ENCODE measurements at regions not wholly inside any gene's neighbourhood (a gene's known extent, or its start where the extent isn't known, plus 50 kb on each side); places are given as distances from the start of the nearest gene placed in this dataset.

- peak overlapping the region in 1 of 2 donors; percentile 38 for H3K9ac ChIP-seq (ENCODE audit: low read depth in 1 of 2, low read length in 2 of 2)
- no peaks in the 10 kb centered on the region for H3K36me3 ChIP-seq (ENCODE audit: control insufficient read depth in 1 of 2, insufficient read depth in 2 of 2, low read length in 2 of 2)
- no peaks in the 10 kb centered on the region for H3K27me3 ChIP-seq (ENCODE audit: control insufficient read depth in 1 of 2, insufficient read depth in 2 of 2, low read length in 2 of 2)
- H3K4me3 ChIP-seq (ENCODE audit: low read depth in 1 of 2, low read length in 2 of 2), result peak overlapping the region; percentile 45 to 48
- H3K4me1 ChIP-seq (ENCODE audit: control insufficient read depth in 1 of 2, insufficient read depth in 2 of 2, low read length in 2 of 2), result peaks cover 13% of the 10 kb centered on the region in 2 donors
- peaks cover 0 to 9% of the 10 kb centered on the region in 2 donors for H3K9me3 ChIP-seq (ENCODE audit: control insufficient read depth in 1 of 2, low read length in 2 of 2)
- peak overlapping the region; percentile 48 for H3K27ac ChIP-seq (ENCODE audit: low read depth, low read length)
Observed at GRCh38 chr2:192487636-192488035, 292.9 kb upstream of the TMEFF2 start.

- H3K27ac ChIP-seq (ENCODE audit: low read depth, low read length), result no peak overlapping the region
- H3K4me1 ChIP-seq (ENCODE audit: control insufficient read depth in 1 of 2, insufficient read depth in 2 of 2, low read length in 2 of 2), result peaks cover 13% of the 10 kb centered on the region in 2 donors
- no peak overlapping the region for H3K4me3 ChIP-seq (ENCODE audit: low read depth in 1 of 2, low read length in 2 of 2)
- no peaks in the 10 kb centered on the region for H3K36me3 ChIP-seq (ENCODE audit: control insufficient read depth in 1 of 2, insufficient read depth in 2 of 2, low read length in 2 of 2)
- H3K9me3 ChIP-seq (ENCODE audit: control insufficient read depth in 1 of 2, low read length in 2 of 2), result peaks cover 0 to 9% of the 10 kb centered on the region in 2 donors
- no peaks in the 10 kb centered on the region for H3K27me3 ChIP-seq (ENCODE audit: control insufficient read depth in 1 of 2, insufficient read depth in 2 of 2, low read length in 2 of 2)
- H3K9ac ChIP-seq (ENCODE audit: low read depth in 1 of 2, low read length in 2 of 2), result no peak overlapping the region
Observed at GRCh38 chr2:192484903-192485302, 290.2 kb upstream of the TMEFF2 start.

GRCh38 chr2:192480984-192481383 lies 286.3 kb upstream of the TMEFF2 start:
- Histone ChIP-seq H3K27ac (ENCODE audit: low read depth, low read length) (no peak overlapping the region), H3K4me1 (ENCODE audit: control insufficient read depth in 1 of 2, insufficient read depth in 2 of 2, low read length in 2 of 2) (no peaks in the 10 kb centered on the region), H3K9me3 (ENCODE audit: control insufficient read depth in 1 of 2, low read length in 2 of 2) (peaks cover 0 to 8% of the 10 kb centered on the region in 2 donors), H3K9ac (ENCODE audit: low read depth in 1 of 2, low read length in 2 of 2) (no peak overlapping the region), H3K4me3 (ENCODE audit: low read depth in 1 of 2, low read length in 2 of 2) (no peak overlapping the region), H3K27me3 (ENCODE audit: control insufficient read depth in 1 of 2, insufficient read depth in 2 of 2, low read length in 2 of 2) (no peaks in the 10 kb centered on the region), H3K36me3 (ENCODE audit: control insufficient read depth in 1 of 2, insufficient read depth in 2 of 2, low read length in 2 of 2) (no peaks in the 10 kb centered on the region)

GRCh38 chr2:192473331-192473730 lies 278.6 kb upstream of the TMEFF2 start:
- Histone ChIP-seq H3K4me1 (ENCODE audit: control insufficient read depth in 1 of 2, insufficient read depth in 2 of 2, low read length in 2 of 2) (no peaks in the 10 kb centered on the region), H3K9me3 (ENCODE audit: control insufficient read depth in 1 of 2, low read length in 2 of 2) (no peaks in the 10 kb centered on the region), H3K9ac (ENCODE audit: low read depth in 1 of 2, low read length in 2 of 2) (no peak overlapping the region), H3K4me3 (ENCODE audit: low read depth in 1 of 2, low read length in 2 of 2) (no peak overlapping the region), H3K36me3 (ENCODE audit: control insufficient read depth in 1 of 2, insufficient read depth in 2 of 2, low read length in 2 of 2) (no peaks in the 10 kb centered on the region), H3K27me3 (ENCODE audit: control insufficient read depth in 1 of 2, insufficient read depth in 2 of 2, low read length in 2 of 2) (no peaks in the 10 kb centered on the region), H3K27ac (ENCODE audit: low read depth, low read length) (no peak overlapping the region)

- H3K36me3 ChIP-seq (ENCODE audit: control insufficient read depth in 1 of 2, insufficient read depth in 2 of 2, low read length in 2 of 2), result no peaks in the 10 kb centered on the region
- H3K4me1 ChIP-seq (ENCODE audit: control insufficient read depth in 1 of 2, insufficient read depth in 2 of 2, low read length in 2 of 2), result peaks cover 0 to 4% of the 10 kb centered on the region in 2 donors
- no peak overlapping the region for H3K27ac ChIP-seq (ENCODE audit: low read depth, low read length)
- H3K9me3 ChIP-seq (ENCODE audit: control insufficient read depth in 1 of 2, low read length in 2 of 2), result no peaks in the 10 kb centered on the region
- no peak overlapping the region for H3K9ac ChIP-seq (ENCODE audit: low read depth in 1 of 2, low read length in 2 of 2)
- no peaks in the 10 kb centered on the region for H3K27me3 ChIP-seq (ENCODE audit: control insufficient read depth in 1 of 2, insufficient read depth in 2 of 2, low read length in 2 of 2)
- no peak overlapping the region for H3K4me3 ChIP-seq (ENCODE audit: low read depth in 1 of 2, low read length in 2 of 2)
Observed at GRCh38 chr2:192471982-192472381, 277.2 kb upstream of the TMEFF2 start.

- Histone ChIP-seq H3K9me3 (ENCODE audit: control insufficient read depth in 1 of 2, low read length in 2 of 2) (no peaks in the 10 kb centered on the region), H3K9ac (ENCODE audit: low read depth in 1 of 2, low read length in 2 of 2) (no peak overlapping the region), H3K27me3 (ENCODE audit: control insufficient read depth in 1 of 2, insufficient read depth in 2 of 2, low read length in 2 of 2) (no peaks in the 10 kb centered on the region), H3K27ac (ENCODE audit: low read depth, low read length) (no peak overlapping the region), H3K4me3 (ENCODE audit: low read depth in 1 of 2, low read length in 2 of 2) (no peak overlapping the region), H3K36me3 (ENCODE audit: control insufficient read depth in 1 of 2, insufficient read depth in 2 of 2, low read length in 2 of 2) (no peaks in the 10 kb centered on the region), H3K4me1 (ENCODE audit: control insufficient read depth in 1 of 2, insufficient read depth in 2 of 2, low read length in 2 of 2) (peaks cover 0 to 4% of the 10 kb centered on the region in 2 donors)
Observed at GRCh38 chr2:192469612-192470011, 274.9 kb upstream of the TMEFF2 start.

- no peaks in the 10 kb centered on the region for H3K9me3 ChIP-seq (ENCODE audit: control insufficient read depth in 1 of 2, low read length in 2 of 2)
- H3K9ac ChIP-seq (ENCODE audit: low read depth in 1 of 2, low read length in 2 of 2), result no peak overlapping the region
Observed at GRCh38 chr2:192467953-192468660, 273.4 kb upstream of the TMEFF2 start.

GRCh38 chr2:192465141-192465540 lies 270.4 kb upstream of the TMEFF2 start:
- Histone ChIP-seq H3K27me3 (ENCODE audit: control insufficient read depth in 1 of 2, insufficient read depth in 2 of 2, low read length in 2 of 2) (no peaks in the 10 kb centered on the region), H3K4me1 (ENCODE audit: control insufficient read depth in 1 of 2, insufficient read depth in 2 of 2, low read length in 2 of 2) (peaks cover 0 to 4% of the 10 kb centered on the region in 2 donors), H3K9me3 (ENCODE audit: control insufficient read depth in 1 of 2, low read length in 2 of 2) (no peaks in the 10 kb centered on the region), H3K27ac (ENCODE audit: low read depth, low read length) (no peak overlapping the region), H3K36me3 (ENCODE audit: control insufficient read depth in 1 of 2, insufficient read depth in 2 of 2, low read length in 2 of 2) (no peaks in the 10 kb centered on the region), H3K4me3 (ENCODE audit: low read depth in 1 of 2, low read length in 2 of 2) (no peak overlapping the region), H3K9ac (ENCODE audit: low read depth in 1 of 2, low read length in 2 of 2) (no peak overlapping the region)

More at GRCh38 chr2:192467953-192468660, 273.4 kb upstream of the TMEFF2 start:
- H3K27me3 ChIP-seq (ENCODE audit: control insufficient read depth in 1 of 2, insufficient read depth in 2 of 2, low read length in 2 of 2), result no peaks in the 10 kb centered on the region
- no peak overlapping the region for H3K27ac ChIP-seq (ENCODE audit: low read depth, low read length)
- peaks cover 0 to 4% of the 10 kb centered on the region in 2 donors for H3K4me1 ChIP-seq (ENCODE audit: control insufficient read depth in 1 of 2, insufficient read depth in 2 of 2, low read length in 2 of 2)
- no peak overlapping the region for H3K4me3 ChIP-seq (ENCODE audit: low read depth in 1 of 2, low read length in 2 of 2)
- H3K36me3 ChIP-seq (ENCODE audit: control insufficient read depth in 1 of 2, insufficient read depth in 2 of 2, low read length in 2 of 2), result no peaks in the 10 kb centered on the region

GRCh38 chr2:192459422-192459821 lies 264.7 kb upstream of the TMEFF2 start:
- Histone ChIP-seq H3K9ac (ENCODE audit: low read depth in 1 of 2, low read length in 2 of 2) (no peak overlapping the region), H3K27ac (ENCODE audit: low read depth, low read length) (no peak overlapping the region), H3K36me3 (ENCODE audit: control insufficient read depth in 1 of 2, insufficient read depth in 2 of 2, low read length in 2 of 2) (no peaks in the 10 kb centered on the region), H3K4me1 (ENCODE audit: control insufficient read depth in 1 of 2, insufficient read depth in 2 of 2, low read length in 2 of 2) (no peaks in the 10 kb centered on the region), H3K4me3 (ENCODE audit: low read depth in 1 of 2, low read length in 2 of 2) (no peak overlapping the region), H3K9me3 (ENCODE audit: control insufficient read depth in 1 of 2, low read length in 2 of 2) (no peaks in the 10 kb centered on the region), H3K27me3 (ENCODE audit: control insufficient read depth in 1 of 2, insufficient read depth in 2 of 2, low read length in 2 of 2) (no peaks in the 10 kb centered on the region)

- no peak overlapping the region for H3K9ac ChIP-seq (ENCODE audit: low read depth in 1 of 2, low read length in 2 of 2)
- H3K9me3 ChIP-seq (ENCODE audit: control insufficient read depth in 1 of 2, low read length in 2 of 2), result no peaks in the 10 kb centered on the region
- no peaks in the 10 kb centered on the region for H3K36me3 ChIP-seq (ENCODE audit: control insufficient read depth in 1 of 2, insufficient read depth in 2 of 2, low read length in 2 of 2)
- no peak overlapping the region for H3K4me3 ChIP-seq (ENCODE audit: low read depth in 1 of 2, low read length in 2 of 2)
- H3K4me1 ChIP-seq (ENCODE audit: control insufficient read depth in 1 of 2, insufficient read depth in 2 of 2, low read length in 2 of 2), result peaks cover 0 to 6% of the 10 kb centered on the region in 2 donors
- H3K27ac ChIP-seq (ENCODE audit: low read depth, low read length), result no peak overlapping the region
- H3K27me3 ChIP-seq (ENCODE audit: control insufficient read depth in 1 of 2, insufficient read depth in 2 of 2, low read length in 2 of 2), result no peaks in the 10 kb centered on the region
Observed at GRCh38 chr2:192448881-192449280, 254.1 kb upstream of the TMEFF2 start.

Measured in duodenal mucosa (tissue), 2 donors.